PC-9 (cell line): ENCODE measurements at regions not wholly inside any gene's neighbourhood (a gene's known extent, or its start where the extent isn't known, plus 50 kb on each side); places are given as distances from the start of the nearest gene placed in this dataset.

Experiments
- EZH2 ChIP-seq: fragments of 200-600 bp; sonication (generic); IDR thresholded peaks from 2 replicates; pipeline ENCODE4 v1.8.0; 2017; ENCODE audit warnings: antibody characterized with exemption, low read depth
- TF ChIP-seq, protein P1 (sequence below): fragments of 200-600 bp; sonication (generic); conservative IDR thresholded peaks from 2 replicates; pipeline ENCODE4 v1.6.1; 2017; ENCODE audit warnings: mixed run types, antibody characterized with exemption, mild to moderate bottlenecking, moderate library complexity

DNA sequence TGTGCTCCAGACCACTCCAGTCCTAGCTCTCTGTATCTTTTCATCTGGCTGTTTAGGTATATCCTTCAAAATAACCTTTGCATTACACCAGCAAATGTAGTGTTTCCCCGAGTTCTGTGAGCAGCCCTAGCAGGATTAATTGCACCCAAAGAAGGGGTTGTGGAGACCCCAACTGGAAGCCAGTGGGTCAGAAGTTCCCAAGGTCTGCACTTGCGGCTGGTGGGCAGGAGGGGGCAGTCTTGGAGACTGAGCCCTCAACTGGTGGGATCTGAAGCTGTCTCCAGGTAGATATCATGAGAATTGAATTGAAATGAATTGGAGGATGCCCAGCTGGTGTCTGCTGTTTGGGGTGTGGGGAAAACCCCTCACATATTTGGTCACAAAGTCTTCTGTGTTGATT is 1485.3 kb upstream of the TENM3 start:
- TF ChIP-seq, protein P1, sequence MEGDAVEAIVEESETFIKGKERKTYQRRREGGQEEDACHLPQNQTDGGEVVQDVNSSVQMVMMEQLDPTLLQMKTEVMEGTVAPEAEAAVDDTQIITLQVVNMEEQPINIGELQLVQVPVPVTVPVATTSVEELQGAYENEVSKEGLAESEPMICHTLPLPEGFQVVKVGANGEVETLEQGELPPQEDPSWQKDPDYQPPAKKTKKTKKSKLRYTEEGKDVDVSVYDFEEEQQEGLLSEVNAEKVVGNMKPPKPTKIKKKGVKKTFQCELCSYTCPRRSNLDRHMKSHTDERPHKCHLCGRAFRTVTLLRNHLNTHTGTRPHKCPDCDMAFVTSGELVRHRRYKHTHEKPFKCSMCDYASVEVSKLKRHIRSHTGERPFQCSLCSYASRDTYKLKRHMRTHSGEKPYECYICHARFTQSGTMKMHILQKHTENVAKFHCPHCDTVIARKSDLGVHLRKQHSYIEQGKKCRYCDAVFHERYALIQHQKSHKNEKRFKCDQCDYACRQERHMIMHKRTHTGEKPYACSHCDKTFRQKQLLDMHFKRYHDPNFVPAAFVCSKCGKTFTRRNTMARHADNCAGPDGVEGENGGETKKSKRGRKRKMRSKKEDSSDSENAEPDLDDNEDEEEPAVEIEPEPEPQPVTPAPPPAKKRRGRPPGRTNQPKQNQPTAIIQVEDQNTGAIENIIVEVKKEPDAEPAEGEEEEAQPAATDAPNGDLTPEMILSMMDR = no peak
- no peak for TF ChIP-seq EZH2
